H9 (cell line): ENCODE measurements at regions not wholly inside any gene's neighbourhood (a gene's known extent, or its start where the extent isn't known, plus 50 kb on each side); places are given as distances from the start of the nearest gene placed in this dataset.

ENCODE experiments used
- DNase-seq: peaks from one replicate; pipeline ENCODE4 v3.0.0-alpha.2; 2017
- H2AFZ ChIP-seq: one replicate; pipeline ENCODE4 v1.6.1; 2013; ENCODE audit warnings: mild to moderate bottlenecking, low read length, control low read depth, moderate library complexity
- H2AK5ac ChIP-seq: 2 replicates; pipeline ENCODE4 v1.6.1; 2013; ENCODE audit warnings: low read length, control low read depth, mixed read lengths; ENCODE audit not compliant: insufficient read length
- H2BK120ac ChIP-seq: one replicate; pipeline ENCODE4 v1.6.1; 2013; ENCODE audit warnings: low read depth, mild to moderate bottlenecking, low read length, control low read depth, inconsistent platforms; ENCODE audit not compliant: poor library complexity, severe bottlenecking
- H2BK12ac ChIP-seq: 2 replicates; pipeline ENCODE4 v1.6.1; 2013; ENCODE audit warnings: low read length, control low read depth, mixed read lengths, low read depth; ENCODE audit not compliant: insufficient read length
- H2BK15ac ChIP-seq: 2 replicates; pipeline ENCODE4 v1.6.1; 2013; ENCODE audit warnings: low read depth, low read length, control low read depth
- H2BK20ac ChIP-seq: one replicate; pipeline ENCODE4 v1.6.1; 2013; ENCODE audit warnings: low read depth, mild to moderate bottlenecking, low read length, control low read depth, inconsistent platforms; ENCODE audit not compliant: poor library complexity, severe bottlenecking
- H2BK5ac ChIP-seq: 2 replicates; pipeline ENCODE4 v1.6.1; 2013; ENCODE audit warnings: low read length, control low read depth, mixed read lengths; ENCODE audit not compliant: insufficient read length
- H3K14ac ChIP-seq: 2 replicates; pipeline ENCODE4 v1.6.1; 2013; ENCODE audit warnings: low read length, control low read depth; ENCODE audit not compliant: insufficient read depth
- H3K18ac ChIP-seq: 2 replicates; pipeline ENCODE4 v1.6.1; 2013; ENCODE audit warnings: low read depth, mild to moderate bottlenecking, mixed read lengths, low read length, control low read depth; ENCODE audit not compliant: insufficient read length
- H3K23ac ChIP-seq: 2 replicates; pipeline ENCODE4 v1.6.1; 2013; ENCODE audit warnings: low read length, control low read depth, mixed read lengths, low read depth; ENCODE audit not compliant: insufficient read length
- H3K23me2 ChIP-seq: 2 replicates; pipeline ENCODE4 v1.6.1; 2013; ENCODE audit warnings: low read depth, mild to moderate bottlenecking, mixed read lengths, low read length, control low read depth; ENCODE audit not compliant: insufficient read length, poor library complexity, severe bottlenecking
- H3K27ac ChIP-seq: 2 replicates; pipeline ENCODE4 v1.5.1; 2013; ENCODE audit warnings: low read length, control low read depth, mixed read lengths, low read depth; ENCODE audit not compliant: insufficient read length
- H3K27me3 ChIP-seq: 2 replicates; pipeline ENCODE4 v1.6.1; 2013; ENCODE audit warnings: low read length, control low read depth, inconsistent platforms; ENCODE audit not compliant: insufficient read depth
- H3K4ac ChIP-seq: 2 replicates; pipeline ENCODE4 v1.6.1; 2013; ENCODE audit warnings: low read depth, mild to moderate bottlenecking, control low read depth, inconsistent platforms, low read length, moderate library complexity
- H3K4me1 ChIP-seq: 2 replicates; pipeline ENCODE4 v1.6.1; 2013; ENCODE audit warnings: low read length, control low read depth, inconsistent platforms; ENCODE audit not compliant: insufficient read depth
- H3K4me2 ChIP-seq: 2 replicates; pipeline ENCODE4 v1.6.1; 2013; ENCODE audit warnings: low read length, control low read depth, mixed read lengths; ENCODE audit not compliant: insufficient read length, insufficient read depth
- H3K56ac ChIP-seq: 2 replicates; pipeline ENCODE4 v1.6.1; 2013; ENCODE audit warnings: low read depth, mild to moderate bottlenecking, mixed read lengths, low read length, control low read depth; ENCODE audit not compliant: insufficient read length
- H3K79me1 ChIP-seq: 2 replicates; pipeline ENCODE4 v1.6.1; 2013; ENCODE audit warnings: low read depth, mild to moderate bottlenecking, moderate library complexity, low read length, control low read depth, inconsistent platforms; ENCODE audit not compliant: insufficient read depth, poor library complexity, severe bottlenecking
- H3K79me2 ChIP-seq: 2 replicates; pipeline ENCODE4 v1.6.1; 2013; ENCODE audit warnings: low read length, control low read depth, inconsistent platforms; ENCODE audit not compliant: insufficient read depth
- H3K9ac ChIP-seq: 2 replicates; pipeline ENCODE4 v1.6.1; 2013; ENCODE audit warnings: low read length, control low read depth, mixed read lengths; ENCODE audit not compliant: insufficient read length; ENCODE audit errors: extremely low read depth
- H3K9me3 ChIP-seq: one replicate; pipeline ENCODE4 v1.6.1; 2013; ENCODE audit warnings: low read depth, low read length, inconsistent platforms; ENCODE audit not compliant: control insufficient read depth
- H3T11ph ChIP-seq: one replicate; pipeline ENCODE4 v1.6.1; 2013; ENCODE audit warnings: mild to moderate bottlenecking, low read length, control low read depth, inconsistent platforms
- H4K20me1 ChIP-seq: one replicate; pipeline ENCODE4 v1.6.1; 2013; ENCODE audit not compliant: control insufficient read depth, insufficient read length, insufficient read depth
- H4K5ac ChIP-seq: 2 replicates; pipeline ENCODE4 v1.6.1; 2013; ENCODE audit warnings: low read depth, mild to moderate bottlenecking, mixed read lengths, low read length, control low read depth; ENCODE audit not compliant: insufficient read length
- H4K8ac ChIP-seq: replicated peaks from 2 replicates; pipeline ENCODE4 v1.6.1; 2013; ENCODE audit warnings: low read length, control low read depth, mixed read lengths, low read depth; ENCODE audit not compliant: insufficient read length
- H4K91ac ChIP-seq: 2 replicates; pipeline ENCODE4 v1.6.1; 2013; ENCODE audit warnings: low read depth, mild to moderate bottlenecking, moderate library complexity, mixed read lengths, low read length, control low read depth; ENCODE audit not compliant: insufficient read length
- H3K27ac Mint-ChIP-seq, 3 experiments: 2 replicates in 2 of 3; 3 replicates in 1 of 3; pipeline ENCODE4 v1.8.0; 2020 to 2021; ENCODE audit warnings: mixed read lengths in 3 of 3, mild to moderate bottlenecking in 1 of 3, moderate library complexity in 1 of 3
- H3K27me3 Mint-ChIP-seq: 2 replicates; pipeline ENCODE4 v1.8.0; 2021; ENCODE audit warnings: low read depth, mild to moderate bottlenecking, moderate library complexity, mixed read lengths
- H3K36me3 Mint-ChIP-seq, 3 experiments: 2 replicates in 2 of 3; 3 replicates in 1 of 3; pipeline ENCODE4 v1.8.0; 2020 to 2021; ENCODE audit warnings: low read depth in 3 of 3, mixed read lengths in 3 of 3; ENCODE audit not compliant: insufficient read depth in 1 of 3
- H3K4me1 Mint-ChIP-seq, 2 experiments: 2 replicates each; pipeline ENCODE4 v1.8.0; 2020; ENCODE audit warnings: mixed read lengths in 2 of 2
- H3K4me3 Mint-ChIP-seq, 2 experiments: 2 replicates in 1 of 2; 3 replicates in 1 of 2; pipeline ENCODE4 v1.8.0; 2020 to 2021; ENCODE audit warnings: mild to moderate bottlenecking in 2 of 2, mixed read lengths in 2 of 2, moderate library complexity in 1 of 2
- H3K9me3 Mint-ChIP-seq, 2 experiments: 2 replicates in 1 of 2; 3 replicates in 1 of 2; pipeline ENCODE4 v1.8.0; 2020; ENCODE audit warnings: mild to moderate bottlenecking in 2 of 2, mixed read lengths in 2 of 2, moderate library complexity in 1 of 2
- WGBS: extraction: QIAGEN DNeasy Blood & Tissue Kit; methylation state at CpG from one replicate; pipeline ENCODE4 v1.1.7; 2013; ENCODE audit warnings: missing lambda C conversion rate, low lambda C conversion rate, mixed read lengths; ENCODE audit not compliant: insufficient read length; ENCODE audit errors: extremely low coverage; 5-methylcytosine and 5-hydroxymethylcytosine counted together
- TF ChIP-seq, protein P1 (sequence below): fragments of 200-600 bp; sonication (generic); conservative IDR thresholded peaks from 3 replicates; pipeline ENCODE4 v1.8.0; 2021; ENCODE audit warnings: antibody characterized with exemption, mild to moderate bottlenecking

DNA sequence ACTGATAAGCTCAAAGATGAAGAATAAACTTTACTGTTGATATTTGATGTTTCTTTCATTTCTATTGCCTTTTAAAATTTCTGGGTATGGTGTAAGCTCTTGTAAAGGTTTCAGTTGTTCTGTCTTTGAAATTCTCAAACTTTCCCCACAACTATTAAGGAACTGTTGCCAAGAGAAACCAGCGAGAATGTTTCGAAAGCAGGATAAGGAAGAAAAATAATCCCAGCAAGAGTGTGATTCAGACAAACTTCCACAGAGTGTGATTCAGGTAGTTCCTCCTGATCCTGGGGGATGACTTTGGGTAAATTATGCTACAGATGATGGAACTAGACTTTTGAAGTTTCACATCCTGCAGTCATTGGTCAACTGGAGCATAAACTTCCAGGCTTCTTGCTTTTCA, 632.0 kb downstream of the NSUN3 start:
- Histone ChIP-seq H3K23ac (no peak overlapping the region), H3K56ac (no peak overlapping the region), H2BK5ac (no peak overlapping the region), H4K20me1 (no peaks in the 10 kb centered on the region), H4K8ac (no peak overlapping the region), H2BK12ac (no peak overlapping the region), H3K27me3 (no peaks in the 10 kb centered on the region), H2BK15ac (no peak overlapping the region), H4K91ac (no peak overlapping the region), H2BK20ac (no peak overlapping the region), H3K23me2 (no peaks in the 10 kb centered on the region), H4K5ac (no peak overlapping the region), H3K27ac (no peak overlapping the region), H3T11ph (no peak overlapping the region), H3K4me1 (no peaks in the 10 kb centered on the region), H2AK5ac (no peak overlapping the region), H3K4ac (no peak overlapping the region), H2AFZ (no peak overlapping the region), H3K9me3 (no peaks in the 10 kb centered on the region), H3K4me2 (no peak overlapping the region), H3K79me1 (no peaks in the 10 kb centered on the region), H2BK120ac (no peak overlapping the region), H3K14ac (no peak overlapping the region), H3K9ac (no peak overlapping the region), H3K79me2 (no peaks in the 10 kb centered on the region), H3K18ac (no peak overlapping the region)
- Mint-ChIP-seq H3K4me1 (no peaks in the 10 kb centered on the region), H3K36me3 (no peaks in the 10 kb centered on the region; a peak in 1 of 7 replicates), H3K9me3 (no peaks in the 10 kb centered on the region; a peak in 1 of 5 replicates), H3K27ac (no peak overlapping the region), H3K27me3 (no peaks in the 10 kb centered on the region), H3K4me3 (no peak overlapping the region)
- TF ChIP-seq, protein P1, sequence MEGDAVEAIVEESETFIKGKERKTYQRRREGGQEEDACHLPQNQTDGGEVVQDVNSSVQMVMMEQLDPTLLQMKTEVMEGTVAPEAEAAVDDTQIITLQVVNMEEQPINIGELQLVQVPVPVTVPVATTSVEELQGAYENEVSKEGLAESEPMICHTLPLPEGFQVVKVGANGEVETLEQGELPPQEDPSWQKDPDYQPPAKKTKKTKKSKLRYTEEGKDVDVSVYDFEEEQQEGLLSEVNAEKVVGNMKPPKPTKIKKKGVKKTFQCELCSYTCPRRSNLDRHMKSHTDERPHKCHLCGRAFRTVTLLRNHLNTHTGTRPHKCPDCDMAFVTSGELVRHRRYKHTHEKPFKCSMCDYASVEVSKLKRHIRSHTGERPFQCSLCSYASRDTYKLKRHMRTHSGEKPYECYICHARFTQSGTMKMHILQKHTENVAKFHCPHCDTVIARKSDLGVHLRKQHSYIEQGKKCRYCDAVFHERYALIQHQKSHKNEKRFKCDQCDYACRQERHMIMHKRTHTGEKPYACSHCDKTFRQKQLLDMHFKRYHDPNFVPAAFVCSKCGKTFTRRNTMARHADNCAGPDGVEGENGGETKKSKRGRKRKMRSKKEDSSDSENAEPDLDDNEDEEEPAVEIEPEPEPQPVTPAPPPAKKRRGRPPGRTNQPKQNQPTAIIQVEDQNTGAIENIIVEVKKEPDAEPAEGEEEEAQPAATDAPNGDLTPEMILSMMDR: no peak
- DNase-seq: no peak
- WGBS: no CpG with 5 or more reads among the region's 2 CpGs
